ENCODE measurements at regions not wholly inside any gene's neighbourhood (a gene's known extent, or its start where the extent isn't known, plus 50 kb on each side); places are given as distances from the start of the nearest gene placed in this dataset.

DNA sequence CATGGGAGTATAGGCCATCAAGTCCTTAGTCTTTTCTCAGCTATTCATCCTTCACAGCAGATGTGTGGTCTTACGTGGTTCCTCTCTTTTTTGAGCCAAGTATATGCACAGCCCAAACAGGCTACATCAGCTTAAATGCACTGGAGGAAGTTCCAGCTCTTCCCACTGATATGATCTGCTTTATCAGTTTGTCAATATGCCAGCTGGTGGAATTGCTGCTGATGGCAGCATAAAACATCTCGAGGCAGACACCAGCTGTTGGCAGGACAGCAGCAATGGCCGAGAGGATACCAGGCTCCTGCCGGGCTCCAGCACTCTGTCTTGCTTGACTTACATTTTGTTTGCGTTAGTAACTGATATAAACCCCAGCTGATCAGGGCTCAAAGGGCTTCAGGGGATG, 143.4 kb downstream of the TENT4A start:
- TF ChIP-seq CTCF (IDR thresholded peaks at IDR 0.05; ENCODE audit: insufficient read depth, low read length) (no peak), REST (IDR thresholded peaks at IDR 0.05; ENCODE audit: insufficient replicate concordance, low read depth) (no peak), SPI1 (IDR thresholded peaks at IDR 0.05; ENCODE audit: borderline replicate concordance, low read depth) (no peak), POLR2AphosphoS5 (IDR thresholded peaks at IDR 0.05; ENCODE audit: low read depth) (no peak)
